ENCODE measurements at regions not wholly inside any gene's neighbourhood (a gene's known extent, or its start where the extent isn't known, plus 50 kb on each side); places are given as distances from the start of the nearest gene placed in this dataset.
"Not testable (repeated sequence)": the region's sequence is repeated elsewhere in the genome, so short reads cannot be mapped to it uniquely, and the experiment has no call there.

GRCh38 chr15:30030345-30030744, 52.4 kb upstream of the GOLGA8J start:
- no peak for DNase-seq (ENCODE audit: low spot score)

DNA sequence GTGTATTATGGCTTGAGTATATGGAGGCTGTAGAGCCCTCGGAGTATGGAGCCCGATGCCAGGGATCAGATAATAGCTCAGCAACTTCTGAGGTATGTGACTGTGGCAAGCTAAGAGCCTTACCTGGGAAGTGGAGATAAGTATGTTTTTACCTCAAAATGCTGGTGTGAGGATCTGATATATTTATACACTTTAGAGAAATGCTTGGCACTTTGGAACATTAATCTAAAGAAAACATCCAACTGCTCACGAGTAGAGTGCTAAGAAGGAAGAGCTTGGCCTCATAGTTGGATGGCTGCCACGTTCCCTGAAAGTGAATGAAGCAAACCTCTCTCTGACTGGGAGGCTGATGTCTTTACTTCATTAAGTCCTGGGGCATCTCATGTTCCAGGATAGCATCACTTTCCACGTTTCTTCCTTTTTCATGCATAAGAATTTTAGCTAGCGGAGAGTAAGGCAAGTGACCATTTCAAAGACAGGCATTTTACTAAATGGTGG, 58.9 kb upstream of the GOLGA8J start:
- no peak for DNase-seq (ENCODE audit: low spot score)

- no peak for DNase-seq (ENCODE audit: low spot score)
Observed at GRCh38 chr15:30010746-30011145, 72.0 kb upstream of the GOLGA8J start.

GRCh38 chr15:30008156-30008555, 74.6 kb upstream of the GOLGA8J start:
- DNase-seq (ENCODE audit: low spot score) = no peak

GRCh38 chr15:30001602-30002001, 81.2 kb upstream of the GOLGA8J start:
- DNase-seq (ENCODE audit: low spot score) = no peak

GRCh38 chr15:29998033-29998432, 84.7 kb upstream of the GOLGA8J start:
- DNase-seq (ENCODE audit: low spot score) = no peak

- no peak for DNase-seq (ENCODE audit: low spot score)
Observed at GRCh38 chr15:29997499-29997898, 85.3 kb upstream of the GOLGA8J start.

- no peak for DNase-seq (ENCODE audit: low spot score)
Observed at GRCh38 chr15:29994284-29994683, 88.5 kb upstream of the GOLGA8J start.

DNA sequence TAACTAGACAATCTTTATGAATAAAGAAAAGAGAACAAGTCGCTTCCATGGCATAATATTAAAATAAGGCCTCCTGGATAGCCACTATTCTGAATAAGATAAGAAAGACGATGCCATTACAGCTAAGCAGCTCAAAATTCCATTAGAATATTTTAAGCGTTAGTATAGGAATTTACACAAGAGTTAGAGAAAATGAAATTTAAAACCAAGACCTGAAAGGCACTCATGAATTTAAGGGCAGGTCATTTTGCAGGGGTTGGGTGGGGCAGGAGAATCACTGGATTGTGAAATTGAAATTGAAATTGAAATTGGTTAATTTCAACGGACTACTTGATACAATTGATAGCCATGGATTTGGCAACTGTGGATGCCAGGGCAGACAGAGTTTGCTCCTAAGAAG, 91.8 kb upstream of the GOLGA8J start:
- no peak for DNase-seq (ENCODE audit: low spot score)

- DNase-seq (ENCODE audit: low spot score) = no peak
Observed at GRCh38 chr15:29990035-29990434, 92.7 kb upstream of the GOLGA8J start.

DNA sequence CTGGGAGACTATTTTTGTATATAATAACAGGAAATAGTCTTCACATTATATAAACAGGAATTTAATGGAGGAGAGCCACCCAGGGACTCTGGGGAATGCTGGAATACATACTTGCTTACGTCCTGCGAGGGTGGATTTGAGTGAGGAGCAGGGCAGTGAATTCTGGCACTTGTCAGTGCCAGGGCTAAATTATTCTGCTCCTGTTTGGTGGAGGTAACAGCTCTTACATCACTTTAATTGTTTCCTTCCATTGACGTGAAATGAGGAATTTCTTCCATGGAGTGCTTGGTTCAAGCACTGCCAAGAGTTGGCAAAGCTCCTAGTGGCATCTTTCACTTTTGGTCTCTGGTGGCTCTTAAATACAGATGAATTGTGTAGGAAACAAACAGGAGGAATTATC, 94.1 kb upstream of the GOLGA8J start:
- DNase-seq (ENCODE audit: low spot score) = no peak

DNA sequence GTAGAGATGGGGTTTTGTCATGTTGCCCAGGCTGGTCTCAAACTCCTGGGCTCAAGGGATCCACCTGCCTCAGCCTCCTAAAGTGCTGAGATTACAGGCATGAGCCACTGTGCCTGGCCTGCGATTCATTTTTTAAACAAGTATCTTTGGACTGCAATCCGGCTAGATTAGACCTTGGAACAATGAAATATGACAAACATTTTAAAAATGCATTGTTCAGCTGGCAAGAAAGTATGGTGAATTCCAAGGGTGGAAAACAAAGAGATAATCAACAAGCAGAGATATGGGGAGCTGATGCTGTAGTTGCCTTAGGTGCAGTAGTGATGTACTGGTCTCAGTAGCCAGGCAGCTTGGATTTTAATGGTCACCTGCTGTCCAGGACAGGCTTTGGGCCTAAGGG, 95.8 kb upstream of the GOLGA8J start:
- DNase-seq (ENCODE audit: low spot score) = no peak

- no peak for DNase-seq (ENCODE audit: low spot score)
Observed at GRCh38 chr15:29978411-29979382, 104.1 kb upstream of the GOLGA8J start.

DNA sequence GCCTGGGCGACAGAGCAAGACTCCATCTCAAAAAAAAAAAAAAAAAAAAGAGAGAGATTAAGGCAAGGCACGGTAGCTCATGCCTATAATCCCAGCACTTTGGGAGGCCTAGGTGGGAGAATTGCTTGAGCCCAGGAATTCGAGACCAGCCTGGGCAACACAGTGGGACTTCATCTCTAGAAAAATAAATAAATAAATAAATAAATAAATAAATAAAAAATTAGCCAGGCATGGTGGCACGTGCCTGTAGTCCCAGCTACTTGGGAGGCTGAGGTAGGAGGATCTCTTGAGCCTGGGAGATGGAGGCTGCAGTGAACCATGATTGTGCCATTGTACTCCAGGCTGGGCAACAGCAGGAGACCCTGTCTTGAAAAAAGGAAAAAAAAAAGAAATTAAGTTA, 108.7 kb upstream of the GOLGA8J start:
- not testable (repeated sequence) for DNase-seq (ENCODE audit: low spot score)

DNA sequence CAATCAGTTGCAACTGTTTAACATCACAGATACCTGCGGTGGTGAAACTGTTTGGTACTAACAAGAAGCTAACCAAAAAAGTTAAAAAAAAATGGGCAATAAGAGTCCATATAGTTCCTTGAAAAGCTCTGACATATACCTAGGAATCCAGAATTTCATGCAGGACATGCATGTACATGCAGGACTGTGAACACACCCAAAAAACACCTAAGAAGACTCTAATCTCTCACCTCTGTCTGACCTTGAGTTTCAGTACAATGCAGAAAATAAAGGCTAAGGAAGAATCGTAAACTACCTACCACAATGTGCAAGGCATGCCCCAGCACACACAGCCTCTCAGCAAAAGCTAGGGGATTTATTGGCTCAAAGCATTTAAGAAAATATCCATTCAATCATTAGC, 110.7 kb upstream of the GOLGA8J start:
- DNase-seq (ENCODE audit: low spot score) = no peak

GRCh38 chr15:29970402-29970695, 112.4 kb upstream of the GOLGA8J start:
- no peak for DNase-seq (ENCODE audit: low spot score)

DNA sequence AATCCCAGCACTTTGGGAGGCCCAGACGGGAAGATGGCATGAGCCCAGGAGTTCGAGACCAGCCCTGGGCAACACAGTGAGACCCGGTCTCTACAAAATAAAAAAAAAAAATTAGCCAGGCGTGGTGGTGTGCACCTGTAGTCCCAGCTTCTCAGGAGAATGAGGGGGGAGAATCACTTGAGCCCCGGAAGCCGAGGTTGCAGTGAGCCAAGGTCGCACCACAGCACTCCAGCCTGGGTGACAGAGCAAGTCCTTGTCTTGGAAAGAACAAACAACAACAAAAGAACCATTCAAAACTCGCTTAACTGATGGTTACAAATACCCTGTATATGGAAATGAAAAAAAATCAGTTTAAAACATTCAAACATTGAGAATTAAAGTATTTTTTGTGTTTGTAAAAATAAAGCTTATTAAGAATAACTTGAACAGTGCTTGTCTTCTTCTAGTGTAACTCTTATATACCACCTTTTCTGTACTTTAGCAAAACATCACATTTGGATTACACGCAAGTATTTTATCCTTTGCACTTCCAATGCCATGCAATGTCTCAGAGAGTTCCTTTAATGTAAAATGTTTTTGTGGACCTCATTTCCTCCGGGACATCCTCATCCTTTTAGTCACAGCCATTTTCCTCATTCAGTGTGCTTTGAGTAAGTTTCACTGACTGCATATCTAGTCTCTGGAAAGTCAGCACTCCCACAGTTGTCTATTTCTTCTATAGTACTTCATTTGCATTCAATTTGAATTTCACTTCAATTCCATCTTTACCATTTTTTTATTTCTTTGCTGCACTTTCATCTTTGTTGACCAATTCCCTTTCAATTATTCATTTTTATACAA, 113.0 kb upstream of the GOLGA8J start:
- no peak for DNase-seq (ENCODE audit: low spot score)

DNA sequence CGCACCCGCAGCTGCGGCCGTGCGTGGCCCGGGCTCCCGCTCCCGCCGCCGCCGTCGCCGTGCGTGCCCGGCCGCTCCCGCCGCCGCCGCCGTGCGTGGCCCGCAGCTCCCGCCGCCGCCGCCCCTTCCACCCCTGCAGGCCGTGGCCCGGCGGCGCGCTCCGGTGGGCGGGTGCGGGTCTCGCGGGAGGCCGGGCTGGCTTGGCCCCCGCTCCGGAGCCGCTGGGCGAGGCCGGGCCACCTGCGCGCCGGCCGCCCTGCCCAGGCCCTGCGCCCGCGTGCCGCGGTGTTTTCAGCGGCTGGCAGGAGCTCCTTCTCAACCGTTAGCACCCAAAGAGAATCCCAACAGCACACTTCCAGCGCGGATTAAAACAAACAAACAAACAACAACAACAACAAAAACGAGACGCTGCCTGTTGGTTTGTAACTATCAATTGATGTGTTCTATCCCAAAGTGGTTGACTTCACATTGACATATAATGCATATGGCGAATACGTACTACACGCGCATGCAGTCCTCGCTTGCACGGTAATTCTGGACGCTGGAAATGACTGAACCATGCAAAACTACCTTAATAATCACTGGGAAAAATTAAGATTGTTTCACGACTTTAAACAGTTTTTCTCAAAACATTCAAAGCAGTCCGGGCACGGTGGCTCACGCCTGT, 113.7 kb upstream of the GOLGA8J start:
- no peak for DNase-seq (ENCODE audit: low spot score)

- DNase-seq (ENCODE audit: low spot score) = peak; percentile 74
Observed at GRCh38 chr15:29968099-29968894, 114.5 kb upstream of the GOLGA8J start.

GRCh38 chr15:29962407-29962806, 120.3 kb upstream of the GOLGA8J start:
- DNase-seq (ENCODE audit: low spot score) = no peak

GRCh38 chr15:29959384-29960137, 123.2 kb upstream of the GOLGA8J start:
- DNase-seq (ENCODE audit: low spot score) = no peak

Data from D341Med (cell line).